Right lobe of liver (tissue), 4 donors: ENCODE measurements at regions not wholly inside any gene's neighbourhood (a gene's known extent, or its start where the extent isn't known, plus 50 kb on each side); places are given as distances from the start of the nearest gene placed in this dataset.

Experiments used
- POLR2A ChIP-seq: fragments of 450-650 bp; IDR thresholded peaks from one replicate; pipeline ENCODE4 v1.6.1; 2017; ENCODE audit warnings: antibody characterized with exemption, mild to moderate bottlenecking
- TF ChIP-seq, protein P1 (sequence below), 4 donors: fragments of 200-600 bp in 3 of 4; fragments of 450-650 bp in 1 of 4; IDR thresholded peaks; one replicate each; pipeline versions ENCODE4 v1.5.1 to v1.8.0; 2016 to 2022; ENCODE audit warnings: antibody characterized with exemption in 4 of 4, mild to moderate bottlenecking in 2 of 4
- donor health status: DM: no; HTN: no; CAD: no.
- donor health status: DM: no; HTN: no; CAD: no.
- donor health status: DM: no; HTN: yes; CAD: no.

DNA sequence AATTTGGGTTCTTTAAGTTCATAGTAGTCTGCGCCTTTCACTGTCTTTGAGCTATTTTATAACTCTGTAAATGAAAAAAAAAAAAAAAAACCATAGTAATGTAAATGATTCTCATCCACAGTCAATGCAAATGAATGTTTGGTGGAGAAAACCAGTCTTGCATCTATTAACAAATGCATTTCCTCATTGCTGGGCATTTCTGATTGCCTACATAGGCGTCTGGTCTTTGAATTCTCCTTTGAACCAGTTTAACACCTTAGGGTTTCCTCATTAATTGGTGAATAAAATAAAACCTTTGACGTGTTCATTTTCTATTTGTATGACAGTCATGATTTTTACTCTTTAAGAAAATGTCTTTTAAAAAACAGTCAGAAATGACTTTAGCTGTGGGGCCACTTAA lies 114.8 kb downstream of the C12orf75 start:
- TF ChIP-seq, protein P1, sequence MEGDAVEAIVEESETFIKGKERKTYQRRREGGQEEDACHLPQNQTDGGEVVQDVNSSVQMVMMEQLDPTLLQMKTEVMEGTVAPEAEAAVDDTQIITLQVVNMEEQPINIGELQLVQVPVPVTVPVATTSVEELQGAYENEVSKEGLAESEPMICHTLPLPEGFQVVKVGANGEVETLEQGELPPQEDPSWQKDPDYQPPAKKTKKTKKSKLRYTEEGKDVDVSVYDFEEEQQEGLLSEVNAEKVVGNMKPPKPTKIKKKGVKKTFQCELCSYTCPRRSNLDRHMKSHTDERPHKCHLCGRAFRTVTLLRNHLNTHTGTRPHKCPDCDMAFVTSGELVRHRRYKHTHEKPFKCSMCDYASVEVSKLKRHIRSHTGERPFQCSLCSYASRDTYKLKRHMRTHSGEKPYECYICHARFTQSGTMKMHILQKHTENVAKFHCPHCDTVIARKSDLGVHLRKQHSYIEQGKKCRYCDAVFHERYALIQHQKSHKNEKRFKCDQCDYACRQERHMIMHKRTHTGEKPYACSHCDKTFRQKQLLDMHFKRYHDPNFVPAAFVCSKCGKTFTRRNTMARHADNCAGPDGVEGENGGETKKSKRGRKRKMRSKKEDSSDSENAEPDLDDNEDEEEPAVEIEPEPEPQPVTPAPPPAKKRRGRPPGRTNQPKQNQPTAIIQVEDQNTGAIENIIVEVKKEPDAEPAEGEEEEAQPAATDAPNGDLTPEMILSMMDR (IDR thresholded peaks at IDR 0.05): no peak
- TF ChIP-seq POLR2A: no peak
